Inflammatory macrophage treated with lipopolysaccharide for 1 hour (primary cell): ENCODE measurements at regions not wholly inside any gene's neighbourhood (a gene's known extent, or its start where the extent isn't known, plus 50 kb on each side); places are given as distances from the start of the nearest gene placed in this dataset.

ENCODE experiments used
- DNase-seq, 2 donors: peaks; one replicate each; pipeline ENCODE4 v3.0.0-alpha.2; 2020 to 2022

DNA sequence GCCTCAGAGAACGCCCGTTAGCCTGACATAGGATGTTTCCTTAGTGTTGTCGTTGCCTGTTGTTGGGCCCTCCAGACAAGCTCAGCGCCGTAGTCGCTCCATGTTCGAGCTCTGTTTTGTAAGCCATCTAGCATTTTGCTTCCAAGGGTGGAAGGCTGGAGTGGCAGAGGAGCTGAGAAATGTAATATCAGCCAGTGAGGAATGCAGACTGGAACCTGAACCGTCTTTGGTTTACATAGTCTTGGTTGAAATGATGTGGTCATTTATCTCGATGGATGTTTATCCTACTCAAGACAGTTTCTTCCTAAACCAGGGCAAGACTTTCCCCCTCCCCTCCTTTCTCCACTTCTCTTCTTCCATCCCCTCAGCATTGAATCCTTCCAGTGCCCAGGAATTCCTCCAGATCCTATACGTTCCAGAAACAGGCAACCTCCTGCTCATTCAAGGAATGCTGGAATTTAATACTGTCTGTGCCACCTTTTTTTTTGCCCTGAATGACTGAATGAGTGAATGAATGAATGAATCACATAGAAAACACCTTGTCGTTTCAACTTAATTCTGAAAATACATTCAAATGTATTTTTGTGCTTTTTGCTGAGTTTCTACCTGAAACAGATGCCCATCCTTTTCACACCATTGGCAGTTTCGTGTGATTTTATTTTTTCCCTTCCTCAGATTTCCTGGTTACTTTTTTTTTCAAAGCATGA lies 109.5 kb upstream of the MBNL2 start:
- DNase-seq: no peak

DNA sequence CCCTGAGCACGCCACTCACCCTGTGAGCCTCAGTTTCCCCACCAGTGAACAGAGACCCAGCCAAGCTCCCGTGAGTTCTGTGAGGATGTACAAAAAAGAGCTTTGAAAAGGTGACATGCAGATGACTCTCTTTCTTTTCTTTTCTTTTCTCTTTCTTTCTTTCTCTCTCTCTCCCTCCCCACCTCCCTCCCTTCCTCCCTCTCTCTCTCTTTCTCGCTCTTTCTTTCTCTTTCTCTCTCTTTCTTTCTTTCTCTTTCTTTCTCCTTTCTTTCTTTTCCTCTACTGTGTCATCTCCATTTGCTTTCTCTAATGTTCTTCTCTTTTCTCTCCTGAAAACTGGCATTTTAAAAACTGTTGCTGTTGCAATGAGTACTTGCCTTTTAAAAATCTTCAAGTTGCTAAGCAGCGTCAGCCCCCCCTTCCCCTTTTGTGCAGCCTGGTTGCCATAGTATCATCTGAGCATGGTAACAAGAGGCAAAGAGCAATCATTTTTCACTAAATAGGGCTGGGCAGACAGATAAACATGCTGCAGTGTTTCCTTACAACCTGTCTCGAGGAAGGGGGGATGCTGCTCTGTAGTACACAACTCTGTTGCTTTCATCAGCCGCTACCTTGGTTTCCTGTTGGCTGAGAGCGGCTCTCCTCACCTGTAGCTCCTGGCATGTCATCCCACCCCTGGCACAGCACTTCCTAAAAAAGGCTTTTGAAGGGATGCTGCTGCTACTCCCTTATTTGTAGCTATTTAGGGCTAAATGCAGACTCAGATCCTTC lies 108.7 kb upstream of the MBNL2 start:
- DNase-seq: no peak

- DNase-seq: no peak
Measured at GRCh38 chr13:97114651-97115050, 107.5 kb upstream of the MBNL2 start.

GRCh38 chr13:97116754-97117153 lies 105.4 kb upstream of the MBNL2 start:
- no peak for DNase-seq

GRCh38 chr13:97117388-97117910 lies 104.7 kb upstream of the MBNL2 start:
- DNase-seq: no peak

DNA sequence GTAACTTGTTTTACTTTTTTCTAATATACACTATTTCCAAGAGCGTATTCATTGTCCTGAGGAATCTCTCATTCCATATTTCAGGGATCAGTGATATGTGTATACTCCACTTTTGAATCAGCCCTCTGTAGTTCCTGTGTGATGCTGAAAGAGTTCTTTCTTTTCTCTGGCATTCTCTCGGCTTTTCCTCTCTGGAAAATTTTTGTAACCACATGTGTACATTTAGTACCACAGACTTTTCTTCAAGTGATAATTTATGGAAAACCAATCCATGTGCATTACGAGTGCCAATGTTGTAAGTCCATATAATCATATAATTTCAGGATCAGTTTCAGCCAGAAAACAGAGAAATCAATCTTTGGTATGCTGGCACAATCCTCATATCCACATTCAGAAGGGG lies 102.2 kb upstream of the MBNL2 start:
- DNase-seq: no peak

- DNase-seq: no peak
Measured at GRCh38 chr13:97120346-97120745, 101.8 kb upstream of the MBNL2 start.

DNA sequence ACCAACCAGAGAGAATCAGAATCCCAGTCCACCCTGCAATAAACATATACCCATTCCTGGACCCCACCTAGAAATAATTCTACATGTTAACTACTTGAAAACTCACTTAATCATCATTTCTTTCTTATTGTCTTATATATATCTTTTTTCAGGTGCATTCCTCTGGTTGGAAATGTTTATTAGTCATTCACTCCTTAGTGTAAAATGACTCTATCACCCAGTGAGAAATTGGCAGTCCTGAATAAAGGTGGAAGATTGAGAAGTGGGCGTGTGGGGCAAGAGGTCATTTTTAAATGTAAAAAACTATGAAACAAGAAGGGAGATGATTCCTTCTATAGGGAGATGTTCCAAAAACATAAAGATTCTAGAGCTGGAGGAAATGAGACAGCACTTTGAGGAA lies 101.2 kb upstream of the MBNL2 start:
- no peak for DNase-seq

- no peak for DNase-seq
Measured at GRCh38 chr13:97121894-97122293, 100.2 kb upstream of the MBNL2 start.

GRCh38 chr13:97122381-97122996 lies 99.6 kb upstream of the MBNL2 start:
- DNase-seq: no peak

DNA sequence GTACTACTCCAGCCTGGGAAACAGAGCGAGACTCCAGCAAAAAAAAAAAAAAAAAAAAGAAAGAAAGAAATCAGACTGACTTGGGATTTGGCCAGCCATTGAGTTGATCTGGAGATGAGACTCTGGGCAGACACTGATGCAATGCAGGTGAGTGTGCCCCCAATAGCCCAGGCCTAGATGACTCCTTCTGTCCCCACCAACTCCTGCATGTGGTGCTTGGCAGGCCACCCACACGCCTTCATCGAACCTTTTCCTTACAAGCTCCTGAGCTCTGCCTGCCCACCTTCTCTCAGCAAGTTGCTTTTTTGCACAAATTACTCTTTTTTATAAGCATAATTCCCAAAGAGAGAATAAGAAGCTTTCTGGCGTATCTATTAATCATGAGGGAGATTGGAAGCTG lies 97.9 kb upstream of the MBNL2 start:
- no peak for DNase-seq

DNA sequence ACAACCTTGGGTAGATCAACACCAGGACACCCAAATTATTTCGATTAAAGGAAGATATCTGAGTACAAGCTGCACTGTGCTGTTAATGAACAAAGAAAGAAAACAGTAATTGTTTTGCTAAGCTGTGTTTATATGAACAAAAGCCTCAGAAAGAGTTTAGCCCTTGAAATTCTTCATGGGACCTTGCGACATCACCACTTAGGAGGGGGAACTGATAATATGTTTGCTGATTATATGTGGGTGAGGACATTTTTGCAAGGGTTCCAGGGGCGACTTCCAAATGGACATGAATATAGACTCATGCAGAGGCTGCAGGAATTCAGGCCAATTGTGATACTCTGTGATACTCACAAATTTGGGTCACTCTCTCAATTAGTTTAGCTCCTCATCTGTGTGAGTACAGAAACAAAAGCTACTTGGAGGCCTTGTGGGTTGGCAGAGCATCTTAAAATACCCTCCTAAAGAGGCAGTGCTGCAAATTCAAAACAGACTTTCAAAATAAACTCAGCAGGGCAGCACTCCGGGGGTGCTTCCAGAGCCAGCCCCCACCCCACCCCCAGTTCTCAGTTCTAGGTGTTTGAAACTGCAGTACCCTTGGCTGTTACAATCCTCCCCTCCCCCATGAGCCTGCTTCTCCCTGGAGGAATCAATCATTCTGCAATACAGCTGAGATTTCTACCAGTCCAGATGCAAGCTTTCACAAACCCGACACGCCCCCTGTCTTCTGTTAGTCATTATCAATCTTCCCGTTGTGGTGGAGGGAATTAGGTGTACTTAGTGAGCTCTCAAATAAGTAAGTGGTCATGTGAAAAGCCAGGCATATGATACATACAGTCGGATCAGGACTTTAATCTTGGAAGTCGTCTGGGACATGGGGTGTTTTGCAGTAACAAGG lies 97.0 kb upstream of the MBNL2 start:
- no peak for DNase-seq

GRCh38 chr13:97125810-97126738 lies 96.1 kb upstream of the MBNL2 start:
- DNase-seq: no peak

DNA sequence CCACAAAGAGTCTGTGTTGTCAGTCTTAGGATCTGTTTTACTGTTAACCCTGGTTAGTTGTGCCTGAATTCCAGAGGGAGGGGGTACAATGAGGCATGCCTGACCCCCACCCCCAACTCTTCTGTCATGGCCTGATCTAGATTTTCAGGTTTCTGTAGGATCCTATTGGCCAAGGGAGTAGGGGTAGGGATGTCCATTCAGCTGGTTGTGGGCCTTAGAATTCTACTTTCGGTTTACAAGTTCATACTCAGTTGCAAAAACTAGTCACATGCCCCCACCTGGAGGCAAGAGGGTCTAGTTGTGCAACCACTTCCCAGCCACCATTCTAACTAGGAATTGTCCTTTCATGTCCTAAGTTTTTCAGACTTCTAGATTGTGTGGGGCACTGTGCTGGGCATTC lies 94.3 kb upstream of the MBNL2 start:
- DNase-seq: no peak

- DNase-seq: no peak
Measured at GRCh38 chr13:97130190-97130589, 91.9 kb upstream of the MBNL2 start.

DNA sequence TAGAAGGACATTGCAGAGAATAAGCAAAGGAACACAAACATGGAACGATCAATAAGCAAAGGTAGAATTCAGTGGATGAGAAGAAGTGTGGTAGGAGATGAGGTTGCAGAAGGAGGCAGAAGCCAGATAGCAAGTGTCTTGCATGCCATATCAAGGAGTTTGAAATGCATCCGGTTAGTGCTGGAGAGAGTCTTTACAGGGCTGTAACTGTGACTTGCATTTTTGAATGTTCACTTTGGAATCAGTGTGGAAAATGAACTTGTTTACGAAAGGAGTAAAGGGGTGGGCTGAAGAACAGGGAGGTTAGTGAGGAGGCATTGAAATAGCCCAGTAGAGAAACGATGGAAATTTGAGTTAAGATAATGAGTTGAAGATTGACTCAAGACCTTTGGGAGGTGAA lies 90.7 kb upstream of the MBNL2 start:
- no peak for DNase-seq

DNA sequence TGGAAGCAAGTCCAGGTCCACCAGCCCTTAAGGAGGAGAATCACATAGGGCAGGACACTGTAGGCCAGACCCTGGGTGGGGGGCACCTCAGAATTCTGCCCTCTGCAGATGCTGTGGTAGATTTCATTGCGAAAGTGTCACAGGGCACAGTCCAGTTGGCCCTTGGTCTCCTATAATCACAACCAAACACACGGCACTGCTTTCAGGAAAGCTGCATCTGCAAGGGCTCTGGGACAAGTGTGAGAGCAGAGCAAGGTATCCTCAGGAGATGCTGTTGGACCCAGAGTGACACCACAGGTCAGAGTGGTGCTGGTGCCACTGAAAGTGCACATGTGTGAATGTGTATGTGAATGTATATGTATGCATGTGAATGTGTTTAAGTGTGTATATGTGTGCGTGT lies 88.6 kb upstream of the MBNL2 start:
- no peak for DNase-seq

DNA sequence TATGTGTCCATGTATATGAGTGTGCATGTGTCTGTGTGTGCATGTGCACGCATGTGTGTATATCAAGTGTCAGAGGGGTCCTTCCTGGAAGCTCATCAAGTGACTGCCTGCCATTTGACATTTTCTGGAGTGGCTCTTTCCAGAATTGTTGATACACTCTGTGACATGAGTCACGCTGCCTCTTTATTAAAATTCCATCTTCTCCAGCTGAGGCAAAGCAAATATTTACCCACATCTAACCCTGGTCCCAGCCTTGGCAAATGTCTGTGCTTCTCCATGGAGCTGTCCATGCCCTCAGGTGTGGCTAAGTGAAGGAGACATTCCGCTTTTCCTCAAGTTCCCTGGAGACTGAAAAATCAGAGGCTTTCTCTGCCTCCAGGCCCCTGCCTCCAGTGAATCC lies 88.2 kb upstream of the MBNL2 start:
- DNase-seq: no peak

GRCh38 chr13:97134364-97135095 lies 87.6 kb upstream of the MBNL2 start:
- DNase-seq: no peak

GRCh38 chr13:97135883-97136282 lies 86.2 kb upstream of the MBNL2 start:
- no peak for DNase-seq

- DNase-seq: no peak
Measured at GRCh38 chr13:97136418-97136817, 85.7 kb upstream of the MBNL2 start.
